ENCODE measurements at regions not wholly inside any gene's neighbourhood (a gene's known extent, or its start where the extent isn't known, plus 50 kb on each side); places are given as distances from the start of the nearest gene placed in this dataset.
"Not testable (repeated sequence)": the region's sequence is repeated elsewhere in the genome, so short reads cannot be mapped to it uniquely, and the experiment has no call there.

DNA sequence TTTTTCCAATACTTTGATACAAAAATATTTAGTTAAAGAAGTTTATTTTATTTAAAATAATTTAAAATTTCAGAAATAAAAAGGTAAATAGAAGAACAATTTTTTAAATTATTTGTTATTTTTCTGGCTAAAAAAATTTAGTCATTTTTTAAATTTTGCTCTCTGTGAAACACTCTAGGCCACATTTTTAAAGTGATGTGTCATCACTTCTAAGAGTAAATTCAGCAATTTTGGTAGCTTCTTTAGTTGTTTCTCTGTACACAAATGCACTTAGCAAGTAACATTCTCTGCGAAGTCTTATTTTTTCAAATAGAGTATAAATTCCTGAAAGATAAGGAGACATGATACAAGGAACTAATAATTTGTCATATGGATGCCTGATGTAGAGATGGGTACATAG, 760.0 kb upstream of the PRMT6 start:
- DNase-seq = no peak

DNA sequence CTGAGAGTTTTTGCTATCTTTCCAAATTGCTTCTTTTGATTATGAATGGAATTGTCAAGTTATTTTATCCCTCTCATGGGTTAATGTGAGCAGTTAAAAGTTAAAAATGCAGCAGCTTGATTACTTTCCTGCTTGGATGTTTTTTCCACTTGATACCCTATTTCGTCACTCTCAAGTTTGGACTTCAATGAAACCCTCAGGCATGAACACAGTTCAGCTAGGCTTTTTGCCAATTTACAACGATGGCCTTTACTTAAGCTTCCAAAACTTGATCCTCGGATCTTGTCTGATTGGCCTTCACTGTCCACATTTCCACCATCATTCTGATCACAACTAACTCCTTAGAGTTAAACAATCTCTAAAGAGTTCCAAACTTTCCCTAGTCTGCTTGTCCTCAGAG, 752.4 kb upstream of the PRMT6 start:
- DNase-seq = no peak

DNA sequence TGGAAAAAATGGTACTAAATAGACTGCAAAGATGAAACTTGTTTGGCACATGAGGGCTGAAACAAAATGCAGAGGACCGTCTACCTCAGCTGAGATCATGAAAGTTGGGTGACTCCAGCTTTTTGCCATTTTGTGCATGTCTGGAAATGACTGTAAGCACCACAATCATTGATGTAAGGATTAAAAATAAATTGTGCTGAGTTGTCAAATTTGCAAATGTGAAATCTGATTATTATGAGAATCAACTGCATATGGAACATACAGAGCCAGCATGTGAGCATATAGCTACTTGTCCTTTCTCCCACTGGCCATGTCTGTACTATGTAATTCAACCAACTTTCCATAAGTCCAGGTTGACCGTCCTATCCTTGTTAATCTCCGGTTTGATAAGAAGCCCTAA, 736.9 kb upstream of the PRMT6 start:
- no peak for DNase-seq

DNA sequence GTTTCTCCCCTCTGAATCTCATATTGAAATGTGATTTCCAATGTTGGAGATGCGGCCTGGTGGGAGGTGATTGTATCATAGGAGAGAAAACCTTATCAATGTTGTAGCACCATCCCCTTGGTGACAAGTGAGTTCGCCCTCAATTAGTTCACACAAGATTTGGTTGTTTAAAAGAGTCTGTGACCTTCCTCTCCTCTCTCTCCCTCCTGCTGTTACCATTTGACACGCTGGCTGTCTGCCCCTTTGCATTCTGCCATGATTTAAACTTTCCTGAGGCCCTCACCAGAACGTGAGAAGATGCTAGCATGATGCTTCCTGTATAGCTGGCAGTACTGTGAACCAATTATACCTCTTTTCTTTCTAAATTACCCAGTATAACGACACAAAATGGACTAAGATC, 730.9 kb upstream of the PRMT6 start:
- no peak for DNase-seq

DNA sequence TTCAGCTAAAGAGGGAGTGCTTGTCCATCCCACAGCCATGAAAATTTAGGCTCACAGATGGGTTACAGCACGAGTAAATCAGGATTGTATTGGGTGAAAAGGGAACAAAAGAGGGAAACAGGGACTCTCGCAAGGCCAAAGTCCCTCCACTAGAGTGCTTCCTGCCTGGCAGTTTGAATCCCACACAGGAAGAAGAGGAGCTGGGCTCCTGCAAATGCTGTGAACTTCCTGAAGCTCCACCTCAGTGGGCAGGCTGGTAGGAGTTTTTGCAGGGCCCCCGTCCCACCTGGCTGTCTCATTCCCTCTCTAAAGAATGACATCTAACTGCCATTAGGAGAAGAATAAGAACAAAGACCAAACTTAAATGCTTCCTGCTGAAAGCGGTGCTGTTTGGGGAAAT, 712.0 kb upstream of the PRMT6 start:
- DNase-seq = no peak

DNA sequence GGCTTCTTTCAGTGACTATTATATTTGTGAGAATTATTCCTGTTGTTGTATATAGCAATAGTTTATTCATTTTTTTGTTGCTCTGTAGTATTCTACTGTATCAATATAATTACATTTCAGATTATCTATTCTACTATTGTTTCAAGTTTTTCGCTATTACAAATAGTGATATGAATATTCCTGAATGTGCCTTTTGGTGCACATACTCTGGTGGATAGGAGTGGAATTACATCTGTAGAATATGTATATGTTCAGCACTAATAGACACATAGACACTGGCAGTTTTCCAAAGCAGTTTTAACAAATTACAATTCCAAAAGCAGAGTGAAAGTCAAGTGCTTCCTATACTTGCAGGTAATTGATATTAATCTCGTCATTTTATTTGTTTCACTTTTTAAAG, 696.2 kb upstream of the PRMT6 start:
- DNase-seq = no peak

DNA sequence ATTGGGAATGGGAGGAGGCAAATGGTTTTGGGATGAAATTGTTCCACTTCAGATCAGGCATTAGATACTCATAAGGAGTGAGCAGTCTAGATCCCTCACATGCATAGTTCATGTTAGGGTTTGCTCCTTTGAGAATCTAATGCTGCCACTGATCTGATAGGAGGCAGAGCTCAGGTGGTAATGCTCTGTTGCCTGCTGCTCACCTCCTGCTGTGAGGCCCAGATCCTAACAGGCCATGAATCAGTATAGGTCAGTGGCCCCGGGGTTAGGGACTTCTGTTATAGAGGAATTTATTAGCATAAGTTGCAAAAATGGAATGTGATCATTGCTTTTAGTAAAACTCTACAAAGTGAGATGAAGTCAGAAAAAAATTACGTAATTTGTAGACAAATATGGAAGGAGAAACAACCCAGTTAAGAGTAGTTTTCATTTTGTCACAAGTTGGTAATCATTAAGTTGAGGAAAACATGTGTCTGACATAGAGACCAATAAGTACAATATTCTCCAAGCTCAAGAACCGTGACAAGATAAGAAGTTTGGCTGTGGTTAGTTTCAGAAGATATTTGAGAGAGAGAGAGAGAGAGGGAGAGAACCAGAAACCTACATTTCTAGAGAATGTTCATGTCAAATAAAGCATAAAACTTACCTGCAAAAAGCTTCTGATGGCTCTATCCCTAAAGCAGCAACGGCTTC, 689.7 kb upstream of the PRMT6 start:
- DNase-seq = no peak

DNA sequence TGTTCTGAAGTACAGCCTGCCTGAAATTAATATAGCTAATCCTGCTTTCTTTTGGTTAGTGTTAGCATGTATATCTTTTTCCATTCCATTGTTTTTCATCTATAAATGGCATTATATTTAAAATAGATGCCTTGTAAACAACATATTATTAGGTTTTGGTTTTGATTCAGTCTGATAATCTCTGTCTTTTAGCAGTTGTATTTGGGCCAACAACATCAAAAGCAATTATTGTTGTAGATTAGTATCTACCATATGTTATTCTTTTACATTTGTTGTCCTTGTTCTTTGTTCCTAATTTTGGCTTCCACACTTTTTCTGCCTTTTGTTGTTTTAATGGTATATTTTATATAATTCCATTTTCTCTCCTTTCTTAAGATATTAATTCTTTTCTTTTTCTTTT, 678.2 kb upstream of the PRMT6 start:
- DNase-seq = no peak

DNA sequence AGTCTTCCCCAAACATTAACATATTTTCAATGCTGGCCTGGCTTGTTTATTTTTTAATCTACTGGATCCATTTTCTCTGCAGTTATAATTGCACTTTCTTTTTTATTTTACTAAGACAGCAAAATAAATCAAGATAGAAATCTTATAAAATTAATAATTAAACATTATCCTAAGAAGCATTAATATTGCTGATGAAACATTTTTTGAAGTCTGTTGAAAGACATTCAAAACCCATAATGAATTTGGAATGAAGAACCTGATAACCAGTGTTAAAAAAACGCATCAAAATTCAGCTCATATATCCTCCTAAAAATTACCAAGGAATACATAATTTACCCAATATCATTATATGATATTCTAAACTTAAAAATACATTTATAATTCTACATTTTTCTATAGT, 675.7 kb upstream of the PRMT6 start:
- DNase-seq = no peak

DNA sequence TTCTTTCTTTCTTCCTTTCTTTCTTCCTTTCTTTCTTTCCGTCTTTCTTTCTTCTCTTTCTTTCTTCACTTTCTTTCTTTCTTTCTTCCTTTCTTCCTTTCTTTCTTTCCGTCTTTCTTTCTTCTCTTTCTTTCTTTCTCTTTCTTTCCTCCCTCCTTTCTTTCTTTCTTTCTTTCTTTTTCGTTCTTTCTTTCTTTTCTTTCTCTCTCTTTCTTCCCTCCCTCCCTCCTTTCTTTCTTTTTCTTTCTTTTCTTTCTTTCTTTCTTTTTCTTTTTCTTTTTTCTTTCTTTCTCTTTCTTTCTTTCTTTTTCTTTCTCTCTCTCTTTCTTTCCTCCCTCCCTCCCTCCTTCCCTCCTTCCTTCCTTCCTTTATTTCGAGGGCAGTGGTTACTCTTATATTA, 667.3 kb upstream of the PRMT6 start:
- not testable (repeated sequence) for DNase-seq

DNA sequence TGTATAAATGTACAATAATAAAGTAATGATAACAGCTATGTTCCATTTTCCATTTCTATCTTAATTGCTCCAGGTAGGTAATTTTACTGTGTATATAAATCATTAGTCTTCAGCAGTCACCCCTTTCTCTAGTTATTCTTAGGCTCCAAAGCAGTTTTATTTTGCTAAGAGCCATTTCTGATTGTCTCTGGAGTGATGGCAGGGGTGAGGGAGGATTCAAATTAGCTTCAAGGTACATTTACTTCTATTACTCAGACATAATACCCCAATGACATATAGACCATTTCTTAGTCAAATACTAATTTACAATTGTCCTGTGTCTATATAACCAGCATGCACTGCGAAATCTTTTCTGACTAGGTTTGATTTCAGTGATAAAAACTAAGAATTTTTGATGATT, 663.4 kb upstream of the PRMT6 start:
- no peak for DNase-seq

DNA sequence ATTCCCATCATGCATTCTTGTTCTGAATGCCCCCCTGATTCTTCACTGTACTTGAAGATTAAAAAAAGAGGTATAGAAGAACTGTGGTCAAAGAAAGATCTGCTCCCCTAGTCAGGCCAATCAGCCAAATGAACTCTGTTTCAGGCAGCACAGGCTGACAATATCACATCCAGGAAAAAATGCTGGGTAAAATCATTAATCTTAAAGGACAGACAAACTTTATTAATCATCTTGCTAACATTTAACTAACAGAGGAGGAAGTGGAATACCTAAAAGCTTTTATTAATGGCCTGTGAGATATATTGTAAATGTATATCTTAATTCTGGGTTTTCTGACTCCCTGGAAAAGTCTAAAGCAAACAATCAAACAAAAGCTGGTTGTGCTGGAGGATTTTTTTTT, 660.5 kb upstream of the PRMT6 start:
- no peak for DNase-seq

DNA sequence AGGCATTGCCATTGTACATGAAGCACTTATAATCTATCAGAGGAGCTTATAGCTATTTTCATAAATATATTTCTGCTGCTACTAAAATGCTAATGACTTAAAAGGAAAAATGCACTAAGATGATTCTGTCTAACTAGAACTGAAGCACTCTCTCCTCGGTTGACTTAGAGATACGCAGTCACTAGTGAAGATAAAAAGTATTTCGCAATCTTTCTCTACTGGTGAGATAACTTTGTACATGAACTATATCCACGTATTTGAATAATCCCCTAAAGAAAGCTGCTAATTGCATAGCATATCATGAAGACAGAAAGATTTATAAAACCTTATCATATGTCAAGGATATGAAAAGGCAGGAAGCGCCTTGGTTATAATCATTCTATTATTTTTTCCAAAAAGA, 658.1 kb upstream of the PRMT6 start:
- no peak for DNase-seq

DNA sequence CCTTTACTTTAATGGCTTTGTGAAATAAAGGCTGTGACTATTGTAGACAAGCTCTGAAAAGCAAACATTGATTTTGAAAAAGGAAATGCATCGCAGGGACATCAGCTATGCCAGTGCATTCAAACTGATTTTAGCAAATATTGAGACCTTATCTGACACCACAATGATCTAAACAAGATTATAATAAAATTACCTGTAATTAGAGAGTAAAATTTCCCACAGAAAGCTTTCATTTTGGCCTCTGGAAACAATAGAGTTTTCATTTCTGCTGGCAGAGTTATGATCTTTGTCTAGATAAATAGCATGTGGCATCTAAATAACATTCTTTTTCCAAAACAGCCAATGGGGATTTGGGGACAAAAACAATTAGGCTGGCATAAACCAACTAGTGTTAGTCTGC, 650.4 kb upstream of the PRMT6 start:
- no peak for DNase-seq

DNA sequence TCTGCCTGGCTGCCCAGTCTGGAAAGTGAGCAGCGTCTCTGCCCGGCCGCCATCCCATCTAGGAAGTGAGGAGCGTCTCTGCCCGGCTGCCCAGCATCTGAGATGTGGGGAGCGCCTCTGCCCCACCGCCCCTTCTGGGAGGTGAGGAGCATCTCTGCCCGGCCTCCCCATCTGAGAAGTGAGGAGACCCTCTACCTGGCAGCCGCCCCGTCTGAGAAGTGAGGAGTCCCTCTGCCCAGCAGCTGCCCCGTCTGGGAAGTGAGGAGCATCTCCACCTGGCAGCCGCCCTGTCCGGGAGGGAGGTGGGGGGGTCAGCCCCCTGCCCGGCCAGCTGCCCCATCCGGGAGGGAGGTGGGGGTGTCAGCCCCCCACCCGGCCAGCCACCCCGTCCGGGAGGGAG, 644.2 kb upstream of the PRMT6 start:
- DNase-seq = not testable (repeated sequence)

DNA sequence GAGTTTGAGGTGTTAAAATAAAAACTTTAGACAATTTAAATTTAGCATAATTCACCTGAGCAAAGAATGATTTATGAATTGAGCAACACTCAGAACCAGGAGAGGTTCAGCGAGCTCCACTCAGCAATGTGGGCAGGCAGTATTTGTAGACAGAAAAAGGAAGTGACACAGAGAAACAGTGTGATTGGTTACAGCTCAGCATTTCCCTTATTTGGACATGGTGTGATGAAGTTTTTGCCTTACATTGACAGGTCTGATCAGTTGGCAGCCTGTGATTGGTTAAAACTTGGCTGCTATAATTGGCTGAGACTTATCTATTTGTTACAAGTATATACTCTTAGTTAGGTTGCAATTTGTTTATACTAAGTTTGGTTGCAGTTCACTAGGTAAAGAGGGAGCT, 621.2 kb upstream of the PRMT6 start:
- DNase-seq = no peak

DNA sequence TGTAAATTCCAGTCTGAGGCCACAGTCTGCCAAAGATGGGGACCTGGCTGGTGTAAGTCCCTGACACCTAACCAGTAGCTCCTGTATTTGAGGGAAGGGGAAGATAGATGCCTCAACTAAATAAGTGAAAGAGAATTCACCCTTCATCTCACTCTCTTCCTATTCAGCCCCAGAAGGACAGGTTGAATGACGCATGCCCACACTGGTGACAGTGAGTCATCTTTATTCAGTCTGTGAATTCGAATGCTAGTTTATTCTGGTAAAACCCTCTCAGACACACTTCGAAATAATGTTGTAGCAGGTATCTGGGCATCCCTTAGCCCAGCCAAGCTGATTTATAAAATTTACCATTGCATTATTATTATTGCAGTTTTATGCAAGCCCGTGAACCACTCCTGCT, 617.0 kb upstream of the PRMT6 start:
- DNase-seq = no peak

DNA sequence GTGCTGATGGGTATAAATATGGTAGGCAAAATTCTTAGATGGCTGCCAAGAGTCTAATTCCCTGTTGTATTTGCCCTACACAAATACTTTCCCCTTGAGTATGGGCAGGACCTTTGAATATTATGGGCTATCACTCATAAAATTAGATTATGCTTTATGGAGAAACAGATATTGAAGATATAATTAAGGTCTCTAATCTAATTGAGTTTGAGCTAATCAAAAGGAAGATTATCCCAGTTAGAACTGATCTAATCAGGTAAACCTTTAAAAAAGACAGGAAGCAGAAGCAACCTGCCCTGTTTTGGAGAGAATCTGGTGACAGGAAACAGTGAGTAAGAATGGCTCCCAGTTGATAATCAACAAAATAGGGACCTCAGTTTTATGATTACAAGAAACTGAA, 609.0 kb upstream of the PRMT6 start:
- DNase-seq = no peak

DNA sequence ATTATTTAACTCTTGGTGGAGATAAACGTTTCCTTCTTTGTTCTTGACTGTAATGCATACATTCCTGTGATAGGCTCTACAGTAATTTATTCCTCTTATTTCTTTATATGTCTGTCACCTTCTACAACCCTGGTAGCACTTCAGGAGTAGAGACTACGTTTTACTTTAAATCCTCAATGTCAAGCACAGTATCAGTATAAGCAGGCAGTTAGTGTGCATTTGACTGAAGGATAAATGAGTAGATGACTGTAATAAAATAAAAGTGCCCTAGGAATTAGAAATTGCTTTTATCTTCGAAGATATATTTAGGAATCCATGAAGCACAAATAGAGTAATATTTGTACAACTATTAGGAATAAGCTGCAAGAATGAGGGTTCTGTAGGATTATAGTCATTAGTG, 599.6 kb upstream of the PRMT6 start:
- DNase-seq = no peak

DNA sequence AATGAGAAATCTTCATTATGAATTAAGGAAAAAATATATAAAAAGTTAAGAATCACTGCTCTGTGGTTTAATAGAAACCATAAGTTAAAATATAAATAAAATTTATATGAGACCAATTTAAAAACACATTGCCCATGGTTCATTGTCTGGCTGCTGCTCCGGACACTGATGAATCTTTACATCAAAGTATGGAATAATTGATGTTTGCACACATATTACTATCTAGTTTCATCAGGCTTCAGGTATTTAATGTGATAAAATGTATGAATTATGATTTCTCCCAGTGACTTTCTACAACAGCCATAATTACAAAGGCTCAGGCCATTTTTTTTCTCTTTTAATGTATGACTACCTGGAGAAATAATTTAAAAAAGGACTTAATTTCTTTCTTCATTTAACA, 599.1 kb upstream of the PRMT6 start:
- no peak for DNase-seq

DNA sequence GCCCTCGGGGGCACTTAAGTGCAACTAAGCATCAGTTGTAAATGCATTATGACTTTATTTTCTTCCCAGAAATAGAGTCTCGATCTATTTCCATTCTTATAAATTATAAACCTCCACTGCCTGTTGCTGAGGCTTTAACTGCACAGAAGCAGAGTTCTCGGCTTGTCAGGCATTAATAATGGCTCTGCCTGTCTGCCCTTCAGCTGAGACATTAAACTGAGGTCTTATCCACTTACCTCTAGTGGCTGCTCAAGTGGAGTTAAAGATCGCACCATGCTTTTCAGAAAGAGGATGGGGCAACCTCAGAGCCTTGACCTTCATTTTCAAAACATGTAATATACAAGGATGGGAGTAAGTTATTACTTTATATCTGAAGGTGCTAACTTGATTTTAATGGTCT, 597.6 kb upstream of the PRMT6 start:
- no peak for DNase-seq

DNA sequence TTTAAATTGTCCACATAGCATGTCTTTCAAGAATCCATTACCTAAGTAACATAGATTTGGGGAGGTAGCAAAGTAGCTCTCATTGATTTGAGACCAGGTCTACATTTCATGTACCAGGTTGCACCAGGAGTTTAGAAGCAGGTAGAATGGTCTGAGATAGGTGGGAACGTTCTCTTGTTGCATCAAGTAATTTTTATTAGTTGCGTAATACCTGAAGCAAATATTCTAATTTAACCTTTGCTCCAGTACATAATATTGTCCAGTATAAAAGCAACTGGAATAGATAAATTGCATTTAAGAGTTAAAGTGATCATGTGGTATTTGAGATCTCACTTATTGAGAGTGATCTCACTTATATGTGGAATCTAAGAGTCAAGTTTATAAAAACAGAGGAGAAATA, 597.1 kb upstream of the PRMT6 start:
- DNase-seq = no peak

DNA sequence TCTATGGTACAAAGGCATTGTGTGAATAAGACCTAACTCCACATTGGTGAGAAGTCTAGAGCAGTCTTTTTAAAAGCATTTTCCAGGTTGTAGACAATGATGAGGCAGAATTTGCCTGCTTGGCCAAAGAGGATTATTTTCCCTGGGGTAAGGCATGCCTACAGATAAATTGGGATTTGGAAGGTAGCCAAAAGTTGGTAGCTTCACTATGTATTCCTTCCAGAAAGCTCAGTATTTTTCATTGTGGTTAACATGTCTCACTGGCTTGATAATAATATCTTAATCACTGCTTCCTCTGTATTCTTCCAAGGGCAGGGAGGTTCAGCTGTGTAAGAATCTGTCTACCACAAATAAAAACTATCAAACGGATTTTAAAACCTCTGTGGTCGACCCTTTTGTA, 590.8 kb upstream of the PRMT6 start:
- DNase-seq = no peak

DNA sequence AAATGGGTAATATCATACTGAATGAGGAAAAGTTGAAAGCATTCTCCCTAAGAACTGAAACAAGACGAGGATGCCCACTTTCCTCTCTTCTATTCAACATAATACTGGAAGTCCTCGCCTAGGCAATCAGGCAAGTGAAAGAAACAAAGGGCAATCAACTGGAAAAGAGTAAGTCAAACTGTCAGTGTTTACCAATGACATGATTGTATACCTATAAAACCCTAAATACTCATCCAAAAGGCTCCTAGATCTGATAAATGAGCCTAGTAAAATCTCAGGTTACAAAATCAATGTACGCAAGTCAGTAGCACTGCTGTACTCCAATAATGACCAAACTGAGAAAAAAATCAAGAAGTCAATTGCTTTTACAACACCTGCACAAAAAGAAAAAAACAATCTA, 575.8 kb upstream of the PRMT6 start:
- no peak for DNase-seq

DNA sequence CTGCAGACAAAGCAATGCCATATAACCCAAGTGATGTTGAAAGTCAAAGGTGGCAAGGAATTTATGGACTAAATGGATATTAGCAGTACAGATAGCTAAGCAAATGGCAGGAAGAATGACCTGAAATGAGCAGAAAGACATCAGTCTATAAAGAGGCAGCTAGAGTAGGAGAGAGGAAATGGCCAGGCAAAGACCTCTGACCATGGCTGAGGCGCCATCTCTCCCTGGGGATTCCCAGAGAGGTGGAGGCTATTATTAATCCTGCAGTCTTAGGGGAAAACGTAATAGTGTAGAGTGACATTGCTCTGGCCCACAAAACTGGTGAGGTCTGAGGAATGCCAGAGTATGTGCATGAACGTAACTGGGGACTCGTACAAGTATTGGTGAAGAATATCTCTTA, 563.6 kb upstream of the PRMT6 start:
- DNase-seq = no peak

DNA sequence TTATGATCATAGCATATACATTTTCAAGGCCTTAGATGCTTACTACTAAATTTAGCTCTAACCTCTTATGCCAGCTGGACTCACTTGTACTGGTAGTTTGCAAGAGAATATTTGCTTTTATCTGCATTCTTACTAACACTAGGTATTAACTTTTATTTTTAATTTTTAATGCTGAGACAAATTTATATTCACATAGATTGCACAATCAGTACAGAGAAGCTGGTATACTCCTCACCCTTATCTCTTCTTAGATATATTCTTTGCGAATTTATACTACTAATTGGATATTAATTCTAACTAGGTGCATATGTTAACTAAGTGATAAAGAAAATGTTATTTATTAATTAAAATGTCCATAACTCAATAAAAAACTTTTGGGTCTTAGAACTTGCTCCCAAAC, 561.8 kb upstream of the PRMT6 start:
- DNase-seq = no peak
